ENCODE measurements at regions not wholly inside any gene's neighbourhood (a gene's known extent, or its start where the extent isn't known, plus 50 kb on each side); places are given as distances from the start of the nearest gene placed in this dataset.
A peak's percentile ranks its signal among the peaks of the same experiment; 100 is the strongest.
"Not testable (repeated sequence)": the region's sequence is repeated elsewhere in the genome, so short reads cannot be mapped to it uniquely, and the experiment has no call there.

DNA sequence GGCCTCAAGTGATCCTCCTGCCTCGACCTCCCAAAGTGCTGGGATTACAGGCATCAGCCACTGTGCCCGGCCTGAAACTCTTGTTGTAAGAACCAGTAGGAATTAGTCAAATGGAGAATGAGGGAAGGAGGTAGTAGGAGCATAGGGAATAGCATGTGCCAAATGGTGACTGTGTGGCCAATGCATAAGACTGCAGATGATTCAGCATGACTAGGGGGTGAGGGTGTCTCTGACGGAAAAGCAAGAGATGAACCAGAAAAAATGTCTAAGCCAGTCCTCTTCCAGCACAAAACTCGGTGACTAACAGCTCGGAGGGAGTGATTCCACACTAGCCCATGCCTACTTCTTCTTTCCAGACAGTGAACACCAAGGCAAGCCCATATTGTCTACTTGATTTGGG is 58.2 kb upstream of the DUSP21 start:
- TF ChIP-seq, protein P1, sequence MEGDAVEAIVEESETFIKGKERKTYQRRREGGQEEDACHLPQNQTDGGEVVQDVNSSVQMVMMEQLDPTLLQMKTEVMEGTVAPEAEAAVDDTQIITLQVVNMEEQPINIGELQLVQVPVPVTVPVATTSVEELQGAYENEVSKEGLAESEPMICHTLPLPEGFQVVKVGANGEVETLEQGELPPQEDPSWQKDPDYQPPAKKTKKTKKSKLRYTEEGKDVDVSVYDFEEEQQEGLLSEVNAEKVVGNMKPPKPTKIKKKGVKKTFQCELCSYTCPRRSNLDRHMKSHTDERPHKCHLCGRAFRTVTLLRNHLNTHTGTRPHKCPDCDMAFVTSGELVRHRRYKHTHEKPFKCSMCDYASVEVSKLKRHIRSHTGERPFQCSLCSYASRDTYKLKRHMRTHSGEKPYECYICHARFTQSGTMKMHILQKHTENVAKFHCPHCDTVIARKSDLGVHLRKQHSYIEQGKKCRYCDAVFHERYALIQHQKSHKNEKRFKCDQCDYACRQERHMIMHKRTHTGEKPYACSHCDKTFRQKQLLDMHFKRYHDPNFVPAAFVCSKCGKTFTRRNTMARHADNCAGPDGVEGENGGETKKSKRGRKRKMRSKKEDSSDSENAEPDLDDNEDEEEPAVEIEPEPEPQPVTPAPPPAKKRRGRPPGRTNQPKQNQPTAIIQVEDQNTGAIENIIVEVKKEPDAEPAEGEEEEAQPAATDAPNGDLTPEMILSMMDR (IDR thresholded peaks at IDR 0.05; ENCODE audit: extremely low read depth, low read depth, low read length), result no peak
- Histone ChIP-seq H3K9me3 (ENCODE audit: low read depth, low read length) (no peaks in the 10 kb centered on the region), H3K4me2 (ENCODE audit: insufficient read depth, low read length) (no peak overlapping the region), H3K36me3 (ENCODE audit: insufficient read depth, low read length) (no peaks in the 10 kb centered on the region), H3K4me3 (ENCODE audit: insufficient read depth, low read length) (no peak overlapping the region), H3K4me1 (ENCODE audit: insufficient read depth, low read length) (peaks cover 3% of the 10 kb centered on the region), H3K27ac (ENCODE audit: low read depth, low read length) (no peak overlapping the region), H3K27me3 (ENCODE audit: insufficient read depth, low read length) (no peaks in the 10 kb centered on the region), H4K20me1 (ENCODE audit: insufficient read depth, low read length) (no peaks in the 10 kb centered on the region), H2AFZ (ENCODE audit: low read length) (no peak overlapping the region), H3K79me2 (ENCODE audit: insufficient read depth, low read length) (no peaks in the 10 kb centered on the region)
- peak; percentile 83 for DNase-seq (ENCODE audit: insufficient read length, low spot score, missing footprints)

DNA sequence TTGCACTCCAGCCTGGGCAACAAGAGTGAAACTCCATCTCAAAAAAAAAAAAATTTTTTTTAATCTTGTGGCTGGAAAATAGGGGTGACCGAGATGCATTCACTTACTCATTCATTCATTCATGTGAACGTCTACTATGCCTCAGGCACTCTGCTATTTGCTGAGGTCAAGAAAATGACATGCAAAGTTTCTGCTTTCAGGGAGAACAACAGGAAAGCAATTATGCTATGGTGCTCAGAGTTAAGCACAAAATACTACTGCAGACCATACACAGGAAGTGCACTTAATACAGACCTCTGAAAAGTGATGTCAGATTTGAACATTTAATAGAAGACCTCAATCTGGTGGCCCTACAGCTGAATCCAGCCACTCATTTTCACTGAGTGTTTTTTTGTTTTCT is 59.6 kb upstream of the DUSP21 start:
- H3K4me1 ChIP-seq (ENCODE audit: insufficient read depth, low read length), result peaks cover 3% of the 10 kb centered on the region
- no peak overlapping the region for H3K4me2 ChIP-seq (ENCODE audit: insufficient read depth, low read length)
- no peaks in the 10 kb centered on the region for H3K9me3 ChIP-seq (ENCODE audit: low read depth, low read length)
- no peaks in the 10 kb centered on the region for H3K36me3 ChIP-seq (ENCODE audit: insufficient read depth, low read length)
- H3K79me2 ChIP-seq (ENCODE audit: insufficient read depth, low read length), result no peaks in the 10 kb centered on the region
- TF ChIP-seq, protein P1 (IDR thresholded peaks at IDR 0.05; ENCODE audit: extremely low read depth, low read depth, low read length), result no peak
- peak; percentile 3 for DNase-seq (ENCODE audit: insufficient read length, low spot score, missing footprints)
- H3K27ac ChIP-seq (ENCODE audit: low read depth, low read length), result no peak overlapping the region
- H2AFZ ChIP-seq (ENCODE audit: low read length), result no peak overlapping the region
- H3K4me3 ChIP-seq (ENCODE audit: insufficient read depth, low read length), result no peak overlapping the region
- no peaks in the 10 kb centered on the region for H3K27me3 ChIP-seq (ENCODE audit: insufficient read depth, low read length)
- H4K20me1 ChIP-seq (ENCODE audit: insufficient read depth, low read length), result no peaks in the 10 kb centered on the region

DNA sequence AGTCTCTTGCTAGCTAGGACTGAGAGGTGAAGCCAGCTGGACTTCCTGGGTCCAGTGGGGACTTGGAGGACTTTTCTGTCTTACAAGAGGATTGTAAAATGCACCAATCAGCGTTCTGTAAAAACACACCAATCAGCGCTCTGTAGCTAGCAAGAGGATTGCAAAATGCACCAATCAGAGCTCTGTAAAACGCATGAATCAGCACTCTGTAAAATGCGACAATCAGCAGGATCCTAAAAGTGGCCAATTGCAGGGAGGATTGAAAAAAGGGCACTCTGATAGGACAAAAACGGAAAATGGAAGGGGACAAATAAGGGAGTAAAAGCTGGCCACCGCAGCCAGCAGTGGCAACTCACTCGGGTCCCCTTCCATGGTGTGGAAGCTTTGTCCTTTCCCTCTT is 65.6 kb upstream of the DUSP21 start:
- Histone ChIP-seq H3K4me3 (ENCODE audit: insufficient read depth, low read length) (no peak overlapping the region), H2AFZ (ENCODE audit: low read length) (no peak overlapping the region), H3K27me3 (ENCODE audit: insufficient read depth, low read length) (no peaks in the 10 kb centered on the region), H3K9me3 (ENCODE audit: low read depth, low read length) (no peaks in the 10 kb centered on the region), H3K79me2 (ENCODE audit: insufficient read depth, low read length) (no peaks in the 10 kb centered on the region), H4K20me1 (ENCODE audit: insufficient read depth, low read length) (no peaks in the 10 kb centered on the region), H3K27ac (ENCODE audit: low read depth, low read length) (no peak overlapping the region), H3K36me3 (ENCODE audit: insufficient read depth, low read length) (no peaks in the 10 kb centered on the region), H3K4me1 (ENCODE audit: insufficient read depth, low read length) (no peaks in the 10 kb centered on the region), H3K4me2 (ENCODE audit: insufficient read depth, low read length) (no peak overlapping the region)
- TF ChIP-seq, protein P1 (IDR thresholded peaks at IDR 0.05; ENCODE audit: extremely low read depth, low read depth, low read length), result no peak
- DNase-seq (ENCODE audit: insufficient read length, low spot score, missing footprints), result peak; percentile 23

DNA sequence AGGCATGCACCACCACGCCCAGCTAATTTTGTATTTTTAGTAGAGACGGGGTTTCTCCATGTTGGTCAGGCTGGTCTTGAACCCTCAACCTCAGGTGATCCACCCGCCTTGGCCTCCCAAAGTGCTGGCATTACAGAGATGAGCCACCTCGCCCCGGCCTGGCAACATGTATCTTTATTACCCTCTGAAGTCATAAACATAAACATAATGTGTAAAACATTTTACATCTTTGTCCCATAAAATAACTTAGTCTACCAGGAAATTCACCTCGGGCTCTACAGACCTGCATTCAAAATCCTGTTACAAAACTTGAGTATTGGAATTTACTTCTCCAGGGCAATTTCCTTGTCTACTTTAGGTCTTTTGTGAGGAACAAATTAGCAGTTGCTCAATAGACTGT is 68.1 kb upstream of the DUSP21 start:
- DNase-seq (ENCODE audit: insufficient read length, low spot score, missing footprints), result no peak
- Histone ChIP-seq H3K9me3 (ENCODE audit: low read depth, low read length) (no peaks in the 10 kb centered on the region), H3K27me3 (ENCODE audit: insufficient read depth, low read length) (no peaks in the 10 kb centered on the region), H4K20me1 (ENCODE audit: insufficient read depth, low read length) (no peaks in the 10 kb centered on the region), H3K36me3 (ENCODE audit: insufficient read depth, low read length) (no peaks in the 10 kb centered on the region), H3K4me1 (ENCODE audit: insufficient read depth, low read length) (no peaks in the 10 kb centered on the region), H3K79me2 (ENCODE audit: insufficient read depth, low read length) (no peaks in the 10 kb centered on the region), H3K4me2 (ENCODE audit: insufficient read depth, low read length) (no peak overlapping the region), H2AFZ (ENCODE audit: low read length) (no peak overlapping the region), H3K4me3 (ENCODE audit: insufficient read depth, low read length) (no peak overlapping the region), H3K27ac (ENCODE audit: low read depth, low read length) (no peak overlapping the region)
- TF ChIP-seq, protein P1 (IDR thresholded peaks at IDR 0.05; ENCODE audit: extremely low read depth, low read depth, low read length), result no peak

DNA sequence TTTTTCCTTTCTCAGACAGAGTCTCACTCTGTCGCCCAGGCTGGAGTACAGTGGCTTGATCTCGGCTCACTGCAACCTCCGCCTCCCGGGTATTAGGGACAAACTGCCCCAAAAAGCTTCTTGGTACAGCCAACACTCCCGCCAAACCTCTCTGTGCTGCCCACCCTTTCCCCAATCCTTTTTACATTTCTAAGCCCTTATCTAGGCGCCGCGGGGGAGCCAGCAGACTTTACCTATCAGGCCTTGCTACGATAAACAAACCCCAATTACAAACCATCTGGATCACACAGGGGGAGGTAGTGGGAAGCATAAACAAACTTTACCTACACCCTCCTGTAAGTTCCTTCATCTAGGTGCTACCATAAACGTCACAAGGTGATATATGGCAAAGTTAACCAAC is 69.8 kb upstream of the DUSP21 start:
- not testable (repeated sequence) for H3K27ac ChIP-seq (ENCODE audit: low read depth, low read length); H3K79me2 ChIP-seq (ENCODE audit: insufficient read depth, low read length); H3K9me3 ChIP-seq (ENCODE audit: low read depth, low read length); DNase-seq (ENCODE audit: insufficient read length, low spot score, missing footprints); H3K27me3 ChIP-seq (ENCODE audit: insufficient read depth, low read length); H3K4me2 ChIP-seq (ENCODE audit: insufficient read depth, low read length); H3K4me1 ChIP-seq (ENCODE audit: insufficient read depth, low read length); H2AFZ ChIP-seq (ENCODE audit: low read length); H3K36me3 ChIP-seq (ENCODE audit: insufficient read depth, low read length); H3K4me3 ChIP-seq (ENCODE audit: insufficient read depth, low read length); H4K20me1 ChIP-seq (ENCODE audit: insufficient read depth, low read length)

All from osteoblast (primary cell).